ENCODE measurements at regions not wholly inside any gene's neighbourhood (a gene's known extent, or its start where the extent isn't known, plus 50 kb on each side); places are given as distances from the start of the nearest gene placed in this dataset.

- Histone ChIP-seq H3K27me3 (ENCODE audit: insufficient read depth, low read length) (no peaks in the 10 kb centered on the region), H4K20me1 (ENCODE audit: insufficient read depth, low read length) (no peaks in the 10 kb centered on the region), H2AFZ (ENCODE audit: low read length) (no peak overlapping the region), H3K4me3 (ENCODE audit: low read depth, low read length, poor library complexity, severe bottlenecking) (no peak overlapping the region), H3K9ac (ENCODE audit: low read length) (no peak overlapping the region), H3F3A (ENCODE audit: insufficient read depth, low read length) (no peaks in the 10 kb centered on the region), H3K27ac (ENCODE audit: low read depth, low read length, poor library complexity, severe bottlenecking) (no peak overlapping the region), H3K9me3 (ENCODE audit: low read length) (no peaks in the 10 kb centered on the region), H3K36me3 (ENCODE audit: insufficient read depth, low read length) (no peaks in the 10 kb centered on the region), H3K4me1 (ENCODE audit: insufficient read depth, low read length, severe bottlenecking) (no peaks in the 10 kb centered on the region), H3K9me2 (ENCODE audit: low read depth, low read length) (no peaks in the 10 kb centered on the region), H3K79me2 (ENCODE audit: insufficient read depth, low read length) (no peaks in the 10 kb centered on the region), H3K4me2 (ENCODE audit: low read length) (no peak overlapping the region)
- no peak for TF ChIP-seq EZH2 (IDR thresholded peaks at IDR 0.05; ENCODE audit: borderline replicate concordance, low read length)
- TF ChIP-seq CTCF (IDR thresholded peaks at IDR 0.05; ENCODE audit: low read length), result no peak
These were observed 306.4 kb downstream of the KLF5 start for GRCh38 chr13:73365252-73365651.

GRCh38 chr13:73364736-73365135 lies 305.9 kb downstream of the KLF5 start:
- no peaks in the 10 kb centered on the region for H3K36me3 ChIP-seq (ENCODE audit: insufficient read depth, low read length)
- H3F3A ChIP-seq (ENCODE audit: insufficient read depth, low read length), result no peaks in the 10 kb centered on the region
- no peaks in the 10 kb centered on the region for H3K9me3 ChIP-seq (ENCODE audit: low read length)
- no peak overlapping the region for H2AFZ ChIP-seq (ENCODE audit: low read length)
- no peaks in the 10 kb centered on the region for H3K9me2 ChIP-seq (ENCODE audit: low read depth, low read length)
- no peaks in the 10 kb centered on the region for H4K20me1 ChIP-seq (ENCODE audit: insufficient read depth, low read length)
- H3K4me3 ChIP-seq (ENCODE audit: low read depth, low read length, poor library complexity, severe bottlenecking), result no peak overlapping the region
- H3K4me2 ChIP-seq (ENCODE audit: low read length), result no peak overlapping the region
- no peaks in the 10 kb centered on the region for H3K4me1 ChIP-seq (ENCODE audit: insufficient read depth, low read length, severe bottlenecking)
- no peak for TF ChIP-seq CTCF (IDR thresholded peaks at IDR 0.05; ENCODE audit: low read length)
- no peak for TF ChIP-seq EZH2 (IDR thresholded peaks at IDR 0.05; ENCODE audit: borderline replicate concordance, low read length)
- no peak overlapping the region for H3K9ac ChIP-seq (ENCODE audit: low read length)
- H3K79me2 ChIP-seq (ENCODE audit: insufficient read depth, low read length), result no peaks in the 10 kb centered on the region
- no peak overlapping the region for H3K27ac ChIP-seq (ENCODE audit: low read depth, low read length, poor library complexity, severe bottlenecking)
- H3K27me3 ChIP-seq (ENCODE audit: insufficient read depth, low read length), result no peaks in the 10 kb centered on the region

GRCh38 chr13:73358606-73359095 lies 299.8 kb downstream of the KLF5 start:
- H2AFZ ChIP-seq (ENCODE audit: low read length), result no peak overlapping the region
- H3F3A ChIP-seq (ENCODE audit: insufficient read depth, low read length), result no peaks in the 10 kb centered on the region
- no peaks in the 10 kb centered on the region for H3K27me3 ChIP-seq (ENCODE audit: insufficient read depth, low read length)
- H3K9me3 ChIP-seq (ENCODE audit: low read length), result no peaks in the 10 kb centered on the region
- no peaks in the 10 kb centered on the region for H3K4me1 ChIP-seq (ENCODE audit: insufficient read depth, low read length, severe bottlenecking)
- no peak for TF ChIP-seq EZH2 (IDR thresholded peaks at IDR 0.05; ENCODE audit: borderline replicate concordance, low read length)
- no peak for TF ChIP-seq CTCF (IDR thresholded peaks at IDR 0.05; ENCODE audit: low read length)
- no peaks in the 10 kb centered on the region for H3K79me2 ChIP-seq (ENCODE audit: insufficient read depth, low read length)
- no peak overlapping the region for H3K4me3 ChIP-seq (ENCODE audit: low read depth, low read length, poor library complexity, severe bottlenecking)
- no peaks in the 10 kb centered on the region for H3K9me2 ChIP-seq (ENCODE audit: low read depth, low read length)
- no peak overlapping the region for H3K9ac ChIP-seq (ENCODE audit: low read length)
- H3K36me3 ChIP-seq (ENCODE audit: insufficient read depth, low read length), result no peaks in the 10 kb centered on the region
- H3K27ac ChIP-seq (ENCODE audit: low read depth, low read length, poor library complexity, severe bottlenecking), result no peak overlapping the region
- H3K4me2 ChIP-seq (ENCODE audit: low read length), result no peak overlapping the region
- no peaks in the 10 kb centered on the region for H4K20me1 ChIP-seq (ENCODE audit: insufficient read depth, low read length)
